Stimulated activated CD4-positive, alpha-beta T cell treated with anti-CD3 and anti-CD28 coated beads, TNF-alpha, amount 100 ng/mL, for 24 hours (primary cell): ENCODE measurements at regions not wholly inside any gene's neighbourhood (a gene's known extent, or its start where the extent isn't known, plus 50 kb on each side); places are given as distances from the start of the nearest gene placed in this dataset.
A peak's percentile ranks its signal among the peaks of the same experiment; 100 is the strongest.
"Not testable (repeated sequence)": the region's sequence is repeated elsewhere in the genome, so short reads cannot be mapped to it uniquely, and the experiment has no call there.

Experiments
- DNase-seq, 3 experiments: peaks; one replicate each; pipeline ENCODE4 v3.0.0-alpha.2; 2020; ENCODE audit warnings: low read depth in 3 of 3

DNA sequence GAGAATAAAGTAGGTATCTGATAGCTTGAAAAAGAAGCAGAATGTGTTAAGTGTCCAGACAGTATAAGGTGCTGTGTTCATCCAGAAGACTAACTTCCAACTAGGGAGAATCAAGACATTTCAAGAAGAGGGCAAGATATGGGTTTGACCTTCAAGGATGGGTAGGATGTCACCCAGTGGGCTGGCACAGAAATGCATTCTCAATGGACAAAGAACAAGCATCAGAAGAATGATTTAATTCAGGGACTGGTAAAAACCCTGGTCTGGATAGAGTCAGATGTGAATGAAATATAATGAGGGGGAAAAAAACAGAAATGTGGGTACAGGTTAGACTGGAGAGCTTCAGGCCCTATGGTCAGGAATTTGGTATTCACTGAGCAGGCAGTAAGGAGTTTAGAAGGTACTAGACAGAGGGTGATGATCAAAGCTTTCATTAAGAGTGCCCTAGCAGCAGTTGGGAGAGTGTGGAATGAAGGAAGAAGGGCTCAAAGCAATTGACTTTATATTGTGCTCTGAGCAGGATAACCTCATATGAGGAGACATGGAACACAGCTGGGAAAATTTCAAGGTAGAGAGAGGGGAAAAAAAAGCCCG is 180.7 kb upstream of the ANK3 start:
- no peak for DNase-seq

DNA sequence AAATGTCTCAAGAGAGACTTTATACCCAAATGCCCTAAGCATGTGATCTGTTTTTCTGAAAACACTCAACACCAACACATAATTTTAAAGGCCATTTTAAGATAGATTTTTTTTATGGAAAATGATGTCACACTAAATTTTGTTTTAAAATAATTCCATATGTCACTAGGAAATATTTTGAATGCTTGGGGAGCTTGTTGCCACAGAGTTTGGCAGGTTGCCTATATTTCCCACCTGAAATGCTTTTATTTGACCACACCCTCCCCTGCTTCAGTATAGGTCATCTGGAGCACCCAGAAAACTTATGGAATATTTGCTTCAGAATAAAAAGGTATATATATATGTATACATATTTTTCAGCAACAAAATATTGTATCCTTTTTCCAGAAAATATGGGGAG is 180.0 kb upstream of the ANK3 start:
- no peak for DNase-seq

DNA sequence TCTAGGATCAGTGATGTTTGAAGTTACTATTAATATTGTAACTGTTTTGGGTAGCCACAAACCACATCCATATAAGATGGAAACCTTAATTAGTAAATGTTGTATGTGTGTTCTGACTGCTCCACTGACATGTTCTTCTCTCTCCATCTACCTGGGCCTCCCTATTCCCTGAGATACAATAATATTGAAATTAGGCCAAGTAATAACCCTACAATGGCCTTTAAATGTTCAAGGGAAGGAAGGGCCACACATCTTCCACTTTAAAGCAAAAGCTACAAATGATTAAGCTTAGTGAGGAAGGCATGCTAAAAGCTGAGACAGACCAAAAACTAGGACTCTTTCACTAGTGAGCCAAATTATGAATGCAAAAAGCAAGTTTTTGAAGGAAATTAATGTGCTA is 176.4 kb upstream of the ANK3 start:
- DNase-seq: no peak

DNA sequence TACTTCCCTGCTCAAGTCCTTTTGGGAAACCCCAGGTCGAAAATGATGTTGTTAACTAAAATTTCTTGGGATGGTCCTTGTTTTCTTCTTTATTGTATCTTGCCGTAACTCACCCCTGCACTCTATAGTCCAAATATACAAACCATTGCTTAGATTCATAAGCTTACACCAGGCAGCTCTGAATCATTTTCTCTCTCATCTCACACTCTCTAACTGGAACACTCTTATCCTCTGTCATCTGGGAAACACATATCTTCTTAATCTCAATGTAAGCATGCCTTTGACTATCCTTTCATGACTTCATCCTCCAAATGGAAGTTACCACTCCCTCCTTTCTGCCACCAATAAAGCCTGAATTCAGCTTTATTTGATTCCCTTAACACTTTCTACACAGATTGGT is 175.8 kb upstream of the ANK3 start:
- DNase-seq: no peak

DNA sequence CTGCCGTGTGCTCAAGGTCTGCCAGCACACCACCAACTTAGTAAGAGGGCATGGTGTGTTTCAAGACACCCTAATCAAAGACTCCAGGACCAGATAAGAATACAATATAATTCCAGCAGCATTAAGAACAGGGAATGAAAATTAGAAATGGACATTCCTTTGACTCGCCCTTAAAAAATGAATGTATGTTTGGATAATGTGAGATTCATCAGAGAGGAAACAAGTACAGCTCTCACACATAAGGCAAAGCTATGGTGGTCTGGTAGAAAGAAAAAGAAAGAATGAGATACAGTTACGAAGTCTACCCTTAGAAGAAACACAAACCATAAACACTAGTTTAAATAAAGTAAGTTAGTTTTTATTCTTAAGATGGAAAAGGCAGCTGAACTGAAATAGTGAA is 174.8 kb upstream of the ANK3 start:
- no peak for DNase-seq

DNA sequence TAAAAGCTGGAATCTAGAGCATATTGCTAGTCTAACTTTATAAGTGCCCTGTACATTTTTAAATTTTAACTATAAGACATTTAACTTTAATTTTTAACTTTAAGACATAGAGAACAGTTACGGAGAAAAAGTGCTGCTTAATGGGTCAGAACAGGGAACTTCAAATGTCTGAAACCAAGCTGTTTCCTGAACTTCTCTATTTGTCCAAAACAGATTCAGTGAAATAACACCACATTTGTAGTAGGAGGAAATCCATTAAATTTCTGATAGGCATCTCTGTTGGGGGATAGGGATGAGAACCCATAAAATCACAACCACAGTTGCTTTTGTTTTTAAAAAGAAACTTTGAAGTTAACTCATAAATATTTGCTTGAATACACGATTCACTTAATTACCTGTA is 170.8 kb upstream of the ANK3 start:
- DNase-seq: no peak

DNA sequence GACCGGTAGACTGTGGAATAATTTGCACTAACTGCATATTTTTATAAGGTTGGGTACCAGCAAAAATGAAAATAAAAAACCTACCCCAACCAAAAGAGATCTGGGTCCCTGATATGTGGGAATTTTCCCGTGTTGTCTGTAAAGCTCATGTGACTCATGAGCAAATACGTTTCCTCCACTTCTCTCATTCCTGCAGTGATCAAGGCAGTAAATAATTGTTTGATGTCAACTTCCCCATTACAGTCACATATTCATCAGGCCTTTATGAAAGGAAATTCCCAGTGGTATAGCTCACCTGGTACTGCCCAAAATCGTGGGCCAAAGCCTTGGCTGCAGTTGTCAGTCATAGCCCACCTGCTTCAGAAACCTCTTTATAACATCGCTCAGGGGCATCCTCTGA is 166.0 kb upstream of the ANK3 start:
- DNase-seq: no peak

DNA sequence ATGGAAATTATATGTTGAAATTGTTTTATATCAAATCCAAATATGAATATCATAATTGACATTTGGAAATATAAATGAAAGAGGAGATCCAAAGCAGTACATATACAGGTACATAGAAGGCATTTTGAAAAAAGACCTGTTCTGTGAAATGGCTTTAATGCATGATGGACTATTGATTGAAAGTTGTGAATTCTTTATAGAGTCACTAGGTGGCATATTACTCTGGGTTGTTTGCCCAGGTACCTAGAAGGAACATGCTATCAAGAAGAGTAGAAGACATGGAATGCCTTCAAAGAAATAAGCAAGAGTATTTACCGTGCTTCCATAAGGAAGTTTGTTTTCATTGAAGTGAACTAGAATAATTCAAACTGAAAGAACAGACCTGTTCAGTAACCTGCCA is 160.0 kb upstream of the ANK3 start:
- DNase-seq: no peak

DNA sequence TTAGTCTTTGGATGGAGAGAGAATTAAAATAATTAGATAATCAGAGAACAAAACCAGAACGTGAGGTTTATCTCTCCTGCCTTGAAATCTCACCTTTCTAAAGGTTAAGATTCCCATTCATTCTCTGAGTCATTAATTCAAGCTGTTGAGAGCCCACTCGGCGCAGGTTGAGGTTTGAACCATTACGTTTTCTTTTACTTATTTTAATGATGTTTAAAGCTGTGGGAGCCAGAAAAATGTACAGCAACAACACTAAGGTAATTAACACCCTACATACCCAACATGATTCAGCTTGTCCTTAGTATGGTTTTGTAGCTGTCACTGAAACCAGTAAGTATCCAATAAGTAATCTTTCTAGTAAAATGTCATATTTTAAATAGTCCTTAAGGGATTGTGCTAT is 153.0 kb upstream of the ANK3 start:
- no peak for DNase-seq

DNA sequence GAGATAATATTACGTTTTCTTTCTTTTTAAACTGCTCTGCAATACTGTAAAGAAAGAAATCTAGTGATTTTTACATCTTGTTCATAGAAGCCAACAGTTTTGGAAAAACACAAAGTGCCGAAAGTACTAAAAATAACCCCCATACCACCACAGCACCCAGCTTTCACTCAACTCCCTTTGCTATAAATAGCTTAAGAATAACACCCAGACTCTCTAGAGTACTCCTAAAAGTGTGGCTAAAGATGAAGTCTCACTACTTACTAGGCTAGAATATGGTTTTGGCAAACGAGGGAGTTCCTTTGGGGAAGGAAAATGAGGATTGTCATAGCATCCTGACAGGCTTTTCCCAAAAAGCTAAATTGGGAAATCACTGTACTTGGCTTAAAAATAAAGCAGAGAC is 151.8 kb upstream of the ANK3 start:
- DNase-seq: no peak

DNA sequence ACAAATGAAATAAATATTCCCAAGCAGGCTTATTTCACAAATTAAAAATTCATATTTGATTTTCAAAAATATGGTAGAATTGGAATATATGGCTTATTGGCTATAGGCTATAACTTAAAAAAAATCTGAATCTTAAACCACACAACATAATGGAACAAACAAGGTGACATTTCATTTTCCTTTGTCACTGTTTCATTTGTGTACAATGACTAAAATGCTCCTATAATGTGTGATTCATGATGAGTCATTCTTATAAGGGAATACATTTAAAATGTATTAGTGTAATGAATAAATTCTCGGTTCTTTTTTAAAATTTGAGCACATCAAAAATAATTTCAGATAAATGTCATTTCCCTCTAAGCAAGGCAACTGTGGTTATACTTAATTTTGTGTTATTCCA is 148.0 kb upstream of the ANK3 start:
- no peak for DNase-seq

DNA sequence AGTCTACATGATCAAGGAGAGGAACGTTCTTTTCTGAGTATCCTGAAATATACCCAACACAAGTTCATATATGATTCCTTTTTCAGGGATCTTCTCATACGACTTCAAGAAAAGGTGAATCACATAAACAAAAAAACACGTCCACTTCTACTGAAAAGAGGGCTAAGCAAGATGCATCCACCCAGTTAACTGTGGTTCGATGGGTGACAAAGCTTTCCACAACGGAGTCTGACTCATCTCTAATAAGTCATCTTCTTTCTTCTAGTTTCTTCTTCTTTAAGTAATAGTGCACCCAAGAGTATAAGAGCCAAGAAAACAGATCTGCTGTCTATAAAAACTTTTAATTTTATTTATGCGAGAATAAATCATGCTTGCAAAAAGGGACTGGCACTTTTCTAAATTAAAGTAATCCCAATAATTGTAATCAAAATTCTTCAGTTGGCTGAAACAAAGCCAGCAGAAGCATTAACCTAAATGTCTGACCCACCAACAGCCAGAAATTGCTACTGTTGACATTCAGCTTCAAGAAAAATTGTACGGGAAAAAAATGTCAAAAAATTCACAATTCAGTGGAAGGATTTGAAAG is 146.9 kb upstream of the ANK3 start:
- peak in 1 of 3 experiments; percentile 2 for DNase-seq

DNA sequence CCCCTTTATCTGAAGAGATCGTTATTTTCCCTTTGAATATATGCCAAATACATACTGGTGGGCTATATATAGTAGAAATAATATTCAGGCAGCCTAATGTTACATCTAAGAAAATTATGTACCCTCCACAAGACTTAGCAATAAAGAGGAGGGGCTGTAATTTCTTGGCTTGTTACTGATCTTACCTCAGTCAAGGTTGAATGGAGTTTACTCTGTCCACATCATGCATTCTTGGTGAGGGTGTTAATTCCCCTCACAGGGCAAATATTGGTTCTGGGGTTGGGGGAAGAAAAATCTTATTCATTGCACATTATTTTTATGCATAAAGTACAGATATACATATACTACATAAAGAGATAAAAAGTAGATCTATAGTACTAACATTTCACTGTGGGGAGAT is 145.8 kb upstream of the ANK3 start:
- no peak for DNase-seq

DNA sequence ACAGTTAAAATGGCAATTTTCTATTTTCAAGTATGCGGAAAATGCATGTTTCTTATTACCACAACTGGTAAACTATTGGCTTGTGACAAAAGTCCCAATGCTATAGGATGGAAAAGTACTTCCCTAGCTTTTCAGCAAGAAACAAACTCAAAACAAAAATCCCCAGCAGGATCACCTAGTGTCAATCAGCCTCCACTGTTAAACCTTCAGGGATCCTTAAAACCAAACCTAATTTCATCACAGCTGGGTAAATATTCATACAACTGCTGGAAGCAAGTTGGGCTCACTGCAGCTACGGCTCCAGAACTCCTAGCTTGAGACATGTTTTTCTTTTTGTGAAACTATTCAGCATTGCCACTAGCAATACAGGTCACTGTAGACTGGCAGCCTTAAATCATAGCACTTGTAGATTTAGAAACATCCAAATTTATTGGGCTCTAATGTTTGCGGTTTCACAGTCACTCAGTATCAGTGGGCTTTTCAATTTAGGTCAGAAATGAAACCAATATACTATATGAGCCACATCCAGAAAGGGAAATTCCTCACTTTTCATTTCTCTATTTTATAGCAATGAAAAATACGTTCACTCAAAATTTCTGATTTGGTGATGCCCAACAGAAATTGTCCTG is 145.2 kb upstream of the ANK3 start:
- no peak for DNase-seq

DNA sequence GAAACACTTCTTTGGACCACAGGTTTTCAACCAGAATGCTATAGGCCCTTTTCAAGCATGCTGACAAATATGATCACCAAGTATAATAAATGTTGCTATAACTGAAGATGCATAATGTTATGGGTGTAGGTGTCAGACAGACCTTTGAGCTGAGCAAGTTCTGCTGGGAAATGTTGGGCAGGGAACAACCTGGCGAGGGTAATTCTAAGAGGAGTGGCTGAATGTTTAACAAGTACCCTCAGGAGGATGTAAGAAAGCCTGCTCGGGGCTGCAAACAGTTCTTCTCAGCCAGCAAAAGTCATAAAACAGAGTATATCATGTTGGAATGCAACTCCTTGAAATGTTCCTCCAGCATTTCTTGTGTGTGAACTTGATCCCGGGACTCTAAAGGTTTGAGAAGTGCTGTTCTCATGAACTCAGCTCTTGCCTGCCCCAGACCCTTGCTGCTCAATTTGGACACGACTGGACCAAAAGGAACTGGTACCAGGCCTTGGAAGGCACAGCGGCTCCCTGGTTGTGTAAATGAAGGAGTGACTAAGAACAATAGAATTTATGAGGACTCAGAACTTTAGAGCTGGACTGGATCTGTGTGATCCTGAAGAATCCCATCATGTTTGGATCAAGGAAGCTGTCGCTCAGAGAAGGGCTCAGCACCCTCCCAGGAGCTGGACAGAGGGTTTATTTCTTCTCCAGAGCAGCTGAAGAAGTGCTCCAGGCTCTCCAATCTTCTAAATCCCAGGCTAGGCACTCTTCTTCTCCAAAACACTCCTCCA is 143.2 kb upstream of the ANK3 start:
- DNase-seq: no peak

DNA sequence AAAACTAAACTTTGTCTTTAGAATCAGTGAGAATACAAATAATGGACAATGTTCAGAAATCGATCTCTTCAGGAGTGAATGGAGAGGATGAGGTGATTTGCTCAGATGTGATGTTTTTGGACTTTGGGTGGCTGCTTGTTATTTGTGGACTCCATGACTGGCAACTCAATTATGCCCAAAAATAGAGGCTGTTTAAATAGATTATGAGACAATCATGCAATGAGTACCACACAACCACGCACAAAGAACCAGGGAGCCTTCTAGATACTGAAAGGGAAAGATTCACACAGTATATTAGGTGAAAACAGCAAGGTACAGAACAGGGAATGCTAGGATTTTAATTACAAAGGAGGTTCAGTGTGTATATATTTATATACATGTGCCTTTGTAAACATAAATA is 141.3 kb upstream of the ANK3 start:
- no peak for DNase-seq

DNA sequence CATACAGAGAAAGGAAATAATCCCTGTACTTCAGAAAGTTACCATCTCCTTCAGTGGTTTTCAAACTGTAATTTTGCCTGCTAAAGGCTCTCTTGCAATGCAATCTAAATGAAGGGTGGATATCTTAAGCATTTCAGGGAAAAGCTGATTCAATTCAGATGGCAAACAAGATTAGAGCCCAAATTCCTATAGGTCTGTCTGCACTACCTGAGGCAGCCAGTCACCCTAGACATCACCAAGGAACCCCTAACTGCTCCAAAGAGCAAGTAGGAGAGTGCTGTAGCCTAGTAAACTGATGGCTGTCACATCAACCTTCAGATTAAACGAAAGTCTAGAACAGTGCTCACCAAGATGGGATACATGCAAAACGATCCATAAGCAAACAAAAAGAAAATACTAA is 138.0 kb upstream of the ANK3 start:
- no peak for DNase-seq

DNA sequence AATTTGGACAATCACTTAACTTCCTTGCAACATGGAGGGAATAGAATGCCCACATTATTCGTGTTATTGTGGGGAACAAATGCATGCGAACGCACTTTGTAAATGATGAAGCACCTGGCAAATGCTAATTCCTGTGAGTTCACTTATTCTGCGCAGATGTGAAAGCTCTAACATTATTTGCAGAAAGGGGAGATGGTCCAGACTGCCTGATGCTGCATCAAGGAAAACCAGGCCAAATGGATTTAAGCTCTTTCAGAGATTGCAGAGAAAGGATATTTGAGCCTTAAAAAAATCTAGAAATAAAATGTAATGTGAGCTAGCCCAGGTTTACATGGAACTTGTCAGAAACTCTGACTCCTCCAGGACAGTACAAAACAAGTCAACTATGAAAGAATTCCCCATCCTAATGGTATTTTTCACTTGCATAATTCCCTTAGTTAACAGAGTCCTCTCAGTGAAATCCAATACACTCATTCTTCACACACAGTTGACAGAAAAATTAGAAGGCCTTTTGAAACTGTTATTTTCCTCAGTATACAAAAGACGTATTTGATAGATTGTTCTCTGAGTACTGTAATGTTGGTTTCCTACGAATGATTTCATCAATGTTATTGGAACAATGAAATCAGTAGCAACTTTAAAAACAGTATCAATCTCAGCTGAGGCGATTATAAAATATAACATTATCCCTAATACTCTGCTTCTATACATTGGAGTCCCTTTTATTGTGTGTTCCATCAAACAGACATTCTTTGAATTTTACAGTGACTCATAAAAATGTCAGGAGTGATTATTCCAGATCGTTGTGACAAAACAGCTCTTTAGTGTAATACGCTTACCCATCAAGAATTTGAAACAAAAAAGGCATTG is 136.3 kb upstream of the ANK3 start:
- no peak for DNase-seq

DNA sequence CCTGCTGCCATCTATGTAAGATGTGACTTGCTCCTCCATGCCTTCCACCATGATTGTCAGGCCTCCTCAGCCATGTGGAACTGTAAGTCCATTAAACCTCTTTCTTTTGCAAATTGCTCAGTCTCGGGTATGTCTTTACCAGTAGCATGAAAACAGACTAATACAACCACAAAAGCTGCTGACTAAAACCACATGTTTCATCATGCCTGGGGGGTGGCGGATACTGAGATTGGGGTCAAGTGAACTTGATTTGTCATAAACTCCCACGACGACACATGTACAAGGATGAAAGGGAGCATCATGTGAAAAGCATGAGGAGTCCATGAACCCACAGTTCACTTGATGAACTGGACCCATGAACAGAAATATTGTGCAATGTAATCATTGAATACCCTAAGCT is 134.9 kb upstream of the ANK3 start:
- no peak for DNase-seq

DNA sequence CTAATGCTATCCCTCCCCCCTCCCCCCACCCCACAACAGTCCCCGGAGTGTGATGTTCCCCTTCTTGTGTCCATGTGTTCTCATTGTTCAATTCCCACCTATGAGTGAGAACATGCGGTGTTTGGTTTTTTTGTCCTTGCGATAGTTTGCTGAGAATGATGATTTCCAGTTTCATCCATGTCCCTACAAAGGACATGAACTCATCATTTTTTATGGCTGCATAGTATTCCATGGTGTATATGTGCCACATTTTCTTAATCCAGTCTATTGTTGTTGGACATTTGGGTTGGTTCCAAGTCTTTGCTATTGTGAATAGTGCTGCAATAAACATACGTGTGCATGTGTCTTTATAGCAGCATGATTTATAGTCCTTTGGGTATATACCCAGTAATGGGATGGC is 133.7 kb upstream of the ANK3 start:
- not testable (repeated sequence) for DNase-seq

DNA sequence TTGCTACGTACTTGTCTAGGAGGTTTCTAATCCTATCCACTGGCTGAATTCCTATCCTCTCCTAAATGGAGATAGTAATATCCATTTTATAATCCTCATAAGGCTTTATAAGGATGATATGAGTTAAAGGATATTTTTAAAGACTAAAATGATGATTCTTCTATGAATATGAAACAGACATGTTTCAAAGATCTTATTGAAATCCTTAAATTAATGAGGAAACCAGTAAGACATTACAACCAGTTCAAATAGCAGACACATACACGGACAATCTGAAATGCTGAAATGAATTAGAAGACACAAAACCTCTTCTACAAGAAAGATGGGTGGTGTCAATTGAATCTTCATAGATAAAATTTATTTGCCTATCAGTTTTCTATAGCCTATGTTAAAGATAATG is 132.9 kb upstream of the ANK3 start:
- DNase-seq: no peak

DNA sequence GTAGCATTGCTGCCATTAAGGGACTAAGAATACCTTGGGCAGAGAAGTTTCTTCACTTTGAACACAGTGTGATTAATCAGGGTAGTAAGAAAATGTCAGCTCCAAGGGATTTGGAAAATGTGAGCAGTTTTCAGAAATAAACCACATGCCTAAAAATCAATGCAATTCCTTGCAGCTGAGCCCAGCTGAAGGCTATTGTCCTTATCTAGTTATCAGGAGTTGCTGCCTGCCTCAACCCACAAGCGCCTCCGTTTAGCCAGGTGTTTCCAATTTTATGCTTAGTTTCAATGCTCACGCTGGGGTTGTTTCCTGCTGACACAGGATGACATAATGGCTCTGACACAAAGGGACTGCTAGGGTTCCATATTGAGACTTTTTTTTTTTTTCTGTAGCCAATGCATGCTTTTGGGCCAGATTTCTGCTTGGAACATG is 132.3 kb upstream of the ANK3 start:
- DNase-seq: no peak
